ENCODE measurements at regions not wholly inside any gene's neighbourhood (a gene's known extent, or its start where the extent isn't known, plus 50 kb on each side); places are given as distances from the start of the nearest gene placed in this dataset.

- ChIA-PET CTCF (interaction anchor here (0.7 kb wide), 1 partner anchor 9 kb away, joined by 3 read pairs; no protein-coding TSS in a partner anchor), POLR2A (no interaction called here)
- Histone ChIP-seq H3K9me3 (ENCODE audit: control insufficient read depth, insufficient read depth, low read depth, low read length) (no peaks in the 10 kb centered on the region), H3K4me1 (ENCODE audit: control insufficient read depth, insufficient read depth, low read length) (peaks cover 15% of the 10 kb centered on the region), H3K4me3 (ENCODE audit: low read depth, low read length) (no peak overlapping the region), H3K27ac (ENCODE audit: extremely low read depth, low read depth, low read length) (no peak overlapping the region), H3K36me3 (ENCODE audit: control insufficient read depth in 2 of 2, insufficient read depth in 1 of 2, low read length in 2 of 2) (no peaks in the 10 kb centered on the region)
- TF ChIP-seq ZNF580 (tag by site-specific recombination; IDR thresholded peaks at IDR 0.05) (no peak), ZNF341 (tag by site-specific recombination; IDR thresholded peaks at IDR 0.05; ENCODE audit: low read depth) (no peak)
These were observed 500.5 kb downstream of the NTRK3 start for GRCh38 chr15:87756072-87756471.

GRCh38 chr15:87755226-87755625, 501.3 kb downstream of the NTRK3 start:
- TF ChIP-seq ZFP37 (tag by site-specific recombination; IDR thresholded peaks at IDR 0.05) (no peak), ZNF626 (tag by site-specific recombination; IDR thresholded peaks at IDR 0.05) (no peak), ZNF366 (tag by site-specific recombination; conservative IDR thresholded peaks at IDR 0.05) (no peak), PBX3 (CRISPR knock-in tag; IDR thresholded peaks at IDR 0.05) (no peak), ZNF510 (tag by site-specific recombination; IDR thresholded peaks at IDR 0.05; ENCODE audit: insufficient replicate concordance) (no peak), ZNF404 (tag by site-specific recombination; IDR thresholded peaks at IDR 0.05) (no peak), SCRT2 (tag by site-specific recombination; IDR thresholded peaks at IDR 0.05) (peak; percentile 58; the same call in 1 of the 2 replicates)
- Histone ChIP-seq H3K9me3 (ENCODE audit: control insufficient read depth, insufficient read depth, low read depth, low read length) (no peaks in the 10 kb centered on the region), H3K4me3 (ENCODE audit: low read depth, low read length) (no peak overlapping the region), H3K4me1 (ENCODE audit: control insufficient read depth, insufficient read depth, low read length) (peaks cover 15% of the 10 kb centered on the region), H3K36me3 (ENCODE audit: control insufficient read depth in 2 of 2, insufficient read depth in 1 of 2, low read length in 2 of 2) (no peaks in the 10 kb centered on the region), H3K27ac (ENCODE audit: extremely low read depth, low read depth, low read length) (no peak overlapping the region)
- ChIA-PET POLR2A (no interaction called here), CTCF (no interaction called here)

GRCh38 chr15:87753539-87753938, 503.0 kb downstream of the NTRK3 start:
- no peak overlapping the region for H3K4me3 ChIP-seq (ENCODE audit: low read depth, low read length)
- ChIA-PET POLR2A (no interaction called here), CTCF (interaction anchor here (0.6 to 1.4 kb wide), 4 partner anchors 22 to 469 kb away, joined by 3 read pairs; no protein-coding TSS in a partner anchor)
- H3K9me3 ChIP-seq (ENCODE audit: control insufficient read depth, insufficient read depth, low read depth, low read length), result no peaks in the 10 kb centered on the region
- H3K27ac ChIP-seq (ENCODE audit: extremely low read depth, low read depth, low read length), result no peak overlapping the region
- H3K36me3 ChIP-seq (ENCODE audit: control insufficient read depth in 2 of 2, insufficient read depth in 1 of 2, low read length in 2 of 2), result no peaks in the 10 kb centered on the region
- H3K4me1 ChIP-seq (ENCODE audit: control insufficient read depth, insufficient read depth, low read length), result peaks cover 15% of the 10 kb centered on the region
- TF ChIP-seq ZSCAN18 (tag by site-specific recombination; IDR thresholded peaks at IDR 0.05), result no peak
- no peak for TF ChIP-seq ZNF341 (tag by site-specific recombination; IDR thresholded peaks at IDR 0.05; ENCODE audit: low read depth)
- TF ChIP-seq SETDB1 (IDR thresholded peaks at IDR 0.05; ENCODE audit: insufficient read length, low read length), result no peak
- TF ChIP-seq ZNF626 (tag by site-specific recombination; IDR thresholded peaks at IDR 0.05), result no peak
- no peak for TF ChIP-seq ATF2 (tag by site-specific recombination; IDR thresholded peaks at IDR 0.05; ENCODE audit: low read depth)
- no peak for TF ChIP-seq ZNF501 (tag by site-specific recombination; IDR thresholded peaks at IDR 0.05)
- TF ChIP-seq ZXDB (tag by site-specific recombination; IDR thresholded peaks at IDR 0.05), result no peak
- no peak for TF ChIP-seq ZNF704 (tag by site-specific recombination; IDR thresholded peaks at IDR 0.05)
- no peak for TF ChIP-seq ZNF513 (tag by site-specific recombination; IDR thresholded peaks at IDR 0.05)
- no peak for TF ChIP-seq ZNF558 (tag by site-specific recombination; IDR thresholded peaks at IDR 0.05)
- TF ChIP-seq ZBTB17 (tag by site-specific recombination; IDR thresholded peaks at IDR 0.05), result no peak
- TF ChIP-seq SCRT2 (tag by site-specific recombination; IDR thresholded peaks at IDR 0.05), result no peak
- no peak for TF ChIP-seq ZNF280D (tag by site-specific recombination; IDR thresholded peaks at IDR 0.05)
- no peak for TF ChIP-seq TRIM28 (IDR thresholded peaks at IDR 0.05; ENCODE audit: borderline replicate concordance, low read length)
- no peak for TF ChIP-seq ZNF214 (tag by site-specific recombination; IDR thresholded peaks at IDR 0.05; ENCODE audit: borderline replicate concordance)
